Ishikawa (cell line): ENCODE measurements at regions not wholly inside any gene's neighbourhood (a gene's known extent, or its start where the extent isn't known, plus 50 kb on each side); places are given as distances from the start of the nearest gene placed in this dataset.

Experiments
- EP300 ChIP-seq: IDR thresholded peaks from 2 replicates; pipeline ENCODE4 v1.6.1; 2012; ENCODE audit warnings: borderline replicate concordance
- RAD21 ChIP-seq: IDR thresholded peaks from 2 replicates; pipeline ENCODE4 v1.6.1; 2012; ENCODE audit warnings: low read depth

GRCh38 chr12:9341260-9341585 is 133.0 kb upstream of the PZP start:
- TF ChIP-seq RAD21 (no peak), EP300 (no peak)
